ENCODE measurements at regions not wholly inside any gene's neighbourhood (a gene's known extent, or its start where the extent isn't known, plus 50 kb on each side); places are given as distances from the start of the nearest gene placed in this dataset.

DNA sequence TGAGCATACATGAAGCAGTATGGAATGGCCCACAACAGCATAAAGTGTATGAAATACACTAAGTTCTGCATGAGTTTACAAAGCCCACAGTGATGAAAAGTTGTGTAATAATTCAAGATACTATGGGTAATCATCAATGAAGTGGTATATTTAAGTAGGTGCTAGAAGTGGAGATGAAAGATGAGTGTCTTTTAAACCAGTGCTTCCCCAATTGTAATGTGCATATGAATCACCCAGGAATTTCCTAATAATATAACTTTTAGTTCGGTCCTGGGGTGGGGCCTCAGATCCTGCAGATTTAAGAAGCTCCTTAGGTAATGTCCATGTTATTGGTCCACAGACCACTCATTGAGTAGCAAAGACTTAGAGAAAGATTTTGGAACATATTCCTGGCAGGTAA lies 184.9 kb downstream of the DUSP10 start:
- Histone ChIP-seq H3K36me3 (no peaks in the 10 kb centered on the region), H3K9me3 (replicated peaks) (no peaks in the 10 kb centered on the region), H3K27ac (replicated peaks) (no peak overlapping the region), H3K4me3 (no peak overlapping the region), H3K4me1 (peaks cover 15% of the 10 kb centered on the region), H3K27me3 (ENCODE audit: low read depth) (no peaks in the 10 kb centered on the region)
- TF ChIP-seq, protein P1, sequence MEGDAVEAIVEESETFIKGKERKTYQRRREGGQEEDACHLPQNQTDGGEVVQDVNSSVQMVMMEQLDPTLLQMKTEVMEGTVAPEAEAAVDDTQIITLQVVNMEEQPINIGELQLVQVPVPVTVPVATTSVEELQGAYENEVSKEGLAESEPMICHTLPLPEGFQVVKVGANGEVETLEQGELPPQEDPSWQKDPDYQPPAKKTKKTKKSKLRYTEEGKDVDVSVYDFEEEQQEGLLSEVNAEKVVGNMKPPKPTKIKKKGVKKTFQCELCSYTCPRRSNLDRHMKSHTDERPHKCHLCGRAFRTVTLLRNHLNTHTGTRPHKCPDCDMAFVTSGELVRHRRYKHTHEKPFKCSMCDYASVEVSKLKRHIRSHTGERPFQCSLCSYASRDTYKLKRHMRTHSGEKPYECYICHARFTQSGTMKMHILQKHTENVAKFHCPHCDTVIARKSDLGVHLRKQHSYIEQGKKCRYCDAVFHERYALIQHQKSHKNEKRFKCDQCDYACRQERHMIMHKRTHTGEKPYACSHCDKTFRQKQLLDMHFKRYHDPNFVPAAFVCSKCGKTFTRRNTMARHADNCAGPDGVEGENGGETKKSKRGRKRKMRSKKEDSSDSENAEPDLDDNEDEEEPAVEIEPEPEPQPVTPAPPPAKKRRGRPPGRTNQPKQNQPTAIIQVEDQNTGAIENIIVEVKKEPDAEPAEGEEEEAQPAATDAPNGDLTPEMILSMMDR (IDR thresholded peaks at IDR 0.05; ENCODE audit: borderline replicate concordance): no peak
- intact Hi-C loops (cut with micrococcal nuclease): no loop called here
- no peak for DNase-seq

DNA sequence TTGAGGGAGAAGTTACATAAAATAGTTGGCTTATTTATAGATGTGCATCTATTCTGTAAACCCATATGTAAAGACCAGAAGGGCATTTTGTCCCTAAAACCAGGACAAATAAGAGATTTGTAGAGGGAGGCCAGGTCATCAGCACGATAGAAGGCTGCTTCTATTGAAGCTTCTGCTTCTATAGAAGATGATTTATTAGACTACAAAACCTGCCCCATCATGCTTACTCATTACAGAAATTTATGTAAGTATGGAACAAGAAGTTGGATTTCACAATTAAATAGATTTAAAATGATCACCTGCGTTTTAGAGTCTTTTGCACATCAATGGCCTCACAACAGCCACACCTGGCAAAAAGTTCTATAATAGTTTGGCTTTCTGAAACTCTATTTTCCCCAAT lies 183.5 kb downstream of the DUSP10 start:
- H3K4me3 ChIP-seq: no peak overlapping the region
- intact Hi-C loops (cut with micrococcal nuclease): no loop called here
- no peaks in the 10 kb centered on the region for H3K9me3 ChIP-seq (replicated peaks)
- no peak for DNase-seq
- no peaks in the 10 kb centered on the region for H3K36me3 ChIP-seq
- H3K27ac ChIP-seq (replicated peaks): no peak overlapping the region
- TF ChIP-seq, protein P1 (IDR thresholded peaks at IDR 0.05; ENCODE audit: borderline replicate concordance): no peak
- no peaks in the 10 kb centered on the region for H3K27me3 ChIP-seq (ENCODE audit: low read depth)
- peaks cover 15% of the 10 kb centered on the region for H3K4me1 ChIP-seq

DNA sequence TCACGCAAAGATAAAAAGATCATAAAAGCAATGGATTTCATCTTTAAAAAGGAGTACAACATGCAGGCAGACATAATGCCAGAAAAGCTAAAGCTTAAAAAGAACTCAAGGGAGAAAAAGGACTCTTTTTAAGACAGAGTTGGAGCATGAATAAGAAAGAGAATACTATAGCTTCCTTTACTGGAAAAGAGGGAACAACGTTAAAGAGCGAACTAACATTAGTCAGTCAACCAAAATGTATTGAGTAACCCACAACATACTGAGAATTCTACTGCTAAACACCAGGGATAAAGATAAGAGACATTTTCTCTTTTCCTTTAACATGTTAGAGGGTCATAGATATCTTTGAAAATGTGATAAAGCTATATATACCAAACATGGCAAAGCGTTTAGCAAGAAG lies 182.0 kb downstream of the DUSP10 start:
- no peak for DNase-seq
- no peaks in the 10 kb centered on the region for H3K27me3 ChIP-seq (ENCODE audit: low read depth)
- intact Hi-C loops (cut with micrococcal nuclease): no loop called here

DNA sequence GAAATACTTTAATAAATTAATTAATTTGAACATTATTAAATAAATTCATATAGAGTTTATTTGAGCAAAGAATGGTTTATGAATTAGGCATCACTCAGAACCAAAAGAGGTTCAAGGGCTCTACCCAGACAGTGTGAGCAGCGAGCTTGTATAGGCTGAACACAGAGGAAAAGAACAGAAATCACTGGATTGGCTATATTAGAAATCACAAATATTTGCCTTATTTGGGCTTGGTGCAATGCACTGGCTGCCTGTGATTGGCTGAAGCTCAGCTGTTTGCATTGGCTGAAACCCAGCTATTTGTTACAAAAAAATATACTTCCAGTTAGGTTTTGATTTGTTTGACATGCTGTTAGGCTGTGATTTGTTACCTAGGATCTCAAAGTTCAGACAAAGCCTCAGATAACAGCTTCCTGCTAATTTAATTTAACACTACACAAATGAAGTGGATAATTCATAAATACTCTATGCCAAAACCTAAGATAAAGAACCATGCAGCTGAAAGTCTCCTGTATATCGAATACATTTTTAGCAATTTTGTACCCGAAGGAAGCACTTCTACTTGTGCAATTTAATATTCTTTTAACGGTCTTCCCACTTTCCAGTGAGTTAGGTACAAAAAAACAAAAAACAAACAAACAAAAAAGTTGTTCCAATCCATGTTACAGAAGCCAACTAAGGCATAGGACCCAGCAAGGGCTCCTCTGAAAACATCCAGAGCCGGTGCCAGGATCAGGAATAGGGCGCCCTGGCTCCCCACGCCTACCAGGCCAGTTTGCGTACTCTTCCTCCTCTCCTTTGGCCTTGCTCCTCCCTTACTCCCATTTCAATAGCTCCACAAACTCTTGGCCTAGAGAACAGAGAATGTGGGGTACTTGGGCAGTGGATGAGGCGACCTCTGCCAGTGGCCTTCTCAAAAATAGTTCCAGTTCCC lies 179.1 kb downstream of the DUSP10 start:
- intact Hi-C loops (cut with micrococcal nuclease): no loop called here
- no peak for DNase-seq
- Histone ChIP-seq H3K4me3 (no peak overlapping the region), H3K9me3 (replicated peaks) (no peaks in the 10 kb centered on the region), H3K36me3 (no peaks in the 10 kb centered on the region), H3K4me1 (peaks cover 30% of the 10 kb centered on the region), H3K27me3 (ENCODE audit: low read depth) (no peaks in the 10 kb centered on the region), H3K27ac (replicated peaks) (peak overlapping the region; percentile 23)
- TF ChIP-seq, protein P1 (IDR thresholded peaks at IDR 0.05; ENCODE audit: borderline replicate concordance): no peak

More for the DNA sequence above, 182.0 kb downstream of the DUSP10 start:
- no peak overlapping the region for H3K4me3 ChIP-seq
- no peak overlapping the region for H3K27ac ChIP-seq (replicated peaks)
- H3K4me1 ChIP-seq: peaks cover 16% of the 10 kb centered on the region
- no peaks in the 10 kb centered on the region for H3K36me3 ChIP-seq
- H3K9me3 ChIP-seq (replicated peaks): no peaks in the 10 kb centered on the region
- TF ChIP-seq, protein P1 (IDR thresholded peaks at IDR 0.05; ENCODE audit: borderline replicate concordance): no peak

DNA sequence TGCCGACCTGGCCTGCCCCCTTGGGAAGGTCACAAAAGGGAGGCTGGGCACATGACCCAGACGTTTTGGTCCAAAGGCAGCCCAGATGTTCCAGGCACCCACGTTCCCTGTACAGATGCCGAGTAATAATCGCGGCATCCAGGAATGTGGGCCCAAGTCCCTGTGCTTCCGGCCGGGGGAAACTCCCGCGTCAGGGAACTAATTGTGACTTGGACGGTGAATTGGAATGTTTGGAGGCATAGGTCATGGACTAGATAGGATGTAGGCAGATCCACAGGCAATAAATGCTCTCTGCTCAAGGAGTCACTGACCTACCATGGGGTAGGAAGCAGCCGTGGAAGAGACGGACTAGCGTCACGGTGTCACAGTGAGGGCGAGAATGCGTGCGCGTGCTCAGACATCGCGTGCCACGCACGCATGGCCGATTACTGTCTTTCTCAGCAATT lies 178.4 kb downstream of the DUSP10 start:
- peaks cover 35% of the 10 kb centered on the region for H3K4me1 ChIP-seq
- intact Hi-C loops (cut with micrococcal nuclease): no loop called here
- TF ChIP-seq, protein P1 (IDR thresholded peaks at IDR 0.05; ENCODE audit: borderline replicate concordance): no peak
- no peaks in the 10 kb centered on the region for H3K27me3 ChIP-seq (ENCODE audit: low read depth)
- DNase-seq: no peak
- H3K27ac ChIP-seq (replicated peaks): peak overlapping the region; percentile 23
- no peaks in the 10 kb centered on the region for H3K36me3 ChIP-seq
- H3K4me3 ChIP-seq: no peak overlapping the region
- no peaks in the 10 kb centered on the region for H3K9me3 ChIP-seq (replicated peaks)
